HEK293 (cell line): ENCODE measurements at regions not wholly inside any gene's neighbourhood (a gene's known extent, or its start where the extent isn't known, plus 50 kb on each side); places are given as distances from the start of the nearest gene placed in this dataset.

Source experiments
- CTCF ChIA-PET: fragments of 350-600 bp; formaldehyde crosslinking; extraction: SDS; loops from one replicate; lab custom pipeline; 2021; ENCODE audit warnings: antibody characterized with exemption; lab: Yijun Ruan, JAX
- POLR2A ChIA-PET: fragments of 300-600 bp; formaldehyde crosslinking; extraction: SDS; loops from one replicate; lab custom pipeline; 2020; ENCODE audit warnings: antibody characterized with exemption, inconsistent platforms; lab: Yijun Ruan, JAX
- H3K27ac ChIP-seq: fragments of 200-500 bp; sonication (Bioruptor generic); 2 replicates; pipeline ENCODE4 v1.5.1; 2014; ENCODE audit warnings: low read depth, low read length, control low read depth, inconsistent platforms; ENCODE audit errors: extremely low read depth
- H3K36me3 ChIP-seq, 2 experiments: fragments of 200-500 bp in 1 of 2; sonication (Bioruptor generic) in 1 of 2; 1 replicate in 1 of 2; 2 replicates in 1 of 2; pipeline ENCODE4 v1.5.1; 2014 to 2017; ENCODE audit warnings: inconsistent platforms in 2 of 2, low read length in 2 of 2; ENCODE audit not compliant: control insufficient read depth in 2 of 2, insufficient read depth in 1 of 2
- H3K4me1 ChIP-seq: fragments of 200-500 bp; sonication (Bioruptor generic); 2 replicates; pipeline ENCODE4 v1.5.1; 2014; ENCODE audit warnings: mild to moderate bottlenecking, low read length, inconsistent platforms; ENCODE audit not compliant: control insufficient read depth, insufficient read depth
- H3K4me3 ChIP-seq: 2 replicates; pipeline ENCODE4 v1.5.1; 2011; ENCODE audit warnings: low read depth, mild to moderate bottlenecking, control low read depth, low read length, moderate library complexity
- H3K9me3 ChIP-seq: fragments of 200-500 bp; sonication (Bioruptor generic); 2 replicates; pipeline ENCODE4 v1.5.1; 2014; ENCODE audit warnings: low read depth, low read length, inconsistent platforms; ENCODE audit not compliant: control insufficient read depth, insufficient read depth
- GLI2 ChIP-seq: fragments of 450-650 bp; formaldehyde crosslinking; IDR thresholded peaks from 2 replicates; pipeline ENCODE4; 2017; ENCODE audit warnings: missing biosample characterization, missing genetic modification characterization, low read depth, borderline replicate concordance
- IKZF3 ChIP-seq: fragments of 450-650 bp; IDR thresholded peaks from 2 replicates; pipeline ENCODE4 v1.5.0; 2018; ENCODE audit warnings: missing biosample characterization, mild to moderate bottlenecking, missing genetic modification characterization, moderate library complexity
- KLF16 ChIP-seq: fragments of 450-650 bp; formaldehyde crosslinking; IDR thresholded peaks from 2 replicates; pipeline ENCODE4 v1.5.1; 2017; ENCODE audit warnings: missing biosample characterization, missing genetic modification characterization
- PRDM10 ChIP-seq: fragments of 450-650 bp; formaldehyde crosslinking; IDR thresholded peaks from 2 replicates; pipeline ENCODE4 v1.5.1; 2016; ENCODE audit warnings: missing biosample characterization, missing genetic modification characterization
- REST ChIP-seq: fragments of 450-650 bp; formaldehyde crosslinking; IDR thresholded peaks from 2 replicates; pipeline ENCODE4 v1.5.1; 2016; ENCODE audit warnings: missing biosample characterization, missing genetic modification characterization
- SALL2 ChIP-seq: fragments of 450-650 bp; formaldehyde crosslinking; IDR thresholded peaks from 2 replicates; pipeline ENCODE4 v1.5.0; 2017; ENCODE audit warnings: missing biosample characterization, mild to moderate bottlenecking, missing genetic modification characterization, borderline replicate concordance
- SP3 ChIP-seq: fragments of 450-650 bp; formaldehyde crosslinking; IDR thresholded peaks from 2 replicates; pipeline ENCODE4 v1.5.1; 2016; ENCODE audit warnings: missing biosample characterization, missing genetic modification characterization
- ZFP41 ChIP-seq: fragments of 450-650 bp; formaldehyde crosslinking; IDR thresholded peaks from 2 replicates; pipeline ENCODE4 v1.5.1; 2016; ENCODE audit warnings: missing biosample characterization, missing genetic modification characterization, borderline replicate concordance
- ZNF214 ChIP-seq: fragments of 450-650 bp; formaldehyde crosslinking; IDR thresholded peaks from 2 replicates; pipeline ENCODE4 v1.5.1; 2017; ENCODE audit warnings: missing biosample characterization, mild to moderate bottlenecking, missing genetic modification characterization, borderline replicate concordance
- ZNF274 ChIP-seq, 2 experiments: fragments of 200-500 bp in 1 of 2; fragments of 450-650 bp in 1 of 2; sonication (Bioruptor generic) in 1 of 2; formaldehyde crosslinking in 1 of 2; IDR thresholded peaks; 2 replicates each; pipeline versions ENCODE4 v1.5.1 to v1.6.1; 2014 to 2016; ENCODE audit warnings: borderline replicate concordance in 1 of 2, inconsistent platforms in 1 of 2, low read length in 1 of 2, missing biosample characterization in 1 of 2, missing genetic modification characterization in 1 of 2
- ZNF302 ChIP-seq: fragments of 450-650 bp; formaldehyde crosslinking; IDR thresholded peaks from 2 replicates; pipeline ENCODE4 v1.5.1; 2016; ENCODE audit warnings: missing biosample characterization, missing genetic modification characterization, low read depth
- ZNF350 ChIP-seq: fragments of 450-650 bp; formaldehyde crosslinking; IDR thresholded peaks from 2 replicates; pipeline ENCODE4 v1.5.0; 2017; ENCODE audit warnings: missing biosample characterization, mild to moderate bottlenecking, missing genetic modification characterization
- ZNF449 ChIP-seq: fragments of 450-650 bp; formaldehyde crosslinking; IDR thresholded peaks from 2 replicates; pipeline ENCODE4 v1.5.1; 2017; ENCODE audit warnings: missing biosample characterization, mild to moderate bottlenecking, missing genetic modification characterization, moderate library complexity
- ZNF473 ChIP-seq: fragments of 450-650 bp; formaldehyde crosslinking; IDR thresholded peaks from 2 replicates; pipeline ENCODE4 v1.5.1; 2017; ENCODE audit warnings: missing biosample characterization, missing genetic modification characterization
- ZNF621 ChIP-seq: fragments of 450-650 bp; formaldehyde crosslinking; IDR thresholded peaks from 2 replicates; pipeline ENCODE4 v1.5.1; 2017; ENCODE audit warnings: missing biosample characterization, missing genetic modification characterization
- ZNF843 ChIP-seq: fragments of 450-650 bp; formaldehyde crosslinking; IDR thresholded peaks from 2 replicates; pipeline ENCODE4 v1.5.1; 2016; ENCODE audit warnings: missing biosample characterization, missing genetic modification characterization

- POLR2A ChIA-PET, result interaction anchor here (0.5 kb wide), 1 partner anchor 10 kb away, joined by 6 read pairs; no protein-coding TSS in a partner anchor
- TF ChIP-seq KLF16 (tag by site-specific recombination), result no peak
- TF ChIP-seq SP3, result no peak
- no peak for TF ChIP-seq IKZF3 (tag by site-specific recombination)
- no peak for TF ChIP-seq ZNF274 (IDR thresholded peaks at IDR 0.05; ENCODE audit: low read length)
- no peak for TF ChIP-seq ZNF274 (tag by site-specific recombination; IDR thresholded peaks at IDR 0.05; ENCODE audit: borderline replicate concordance)
- TF ChIP-seq ZNF449 (tag by site-specific recombination), result no peak
- TF ChIP-seq REST, result no peak
- no peak for TF ChIP-seq ZNF350 (tag by site-specific recombination)
- TF ChIP-seq ZNF843 (tag by site-specific recombination), result no peak
- TF ChIP-seq PRDM10 (tag by site-specific recombination), result no peak
- TF ChIP-seq ZFP41 (tag by site-specific recombination), result no peak
- no peak for TF ChIP-seq ZNF473 (tag by site-specific recombination)
- TF ChIP-seq ZNF302 (tag by site-specific recombination), result no peak
- no peak for TF ChIP-seq ZNF621 (tag by site-specific recombination)
- no peak for TF ChIP-seq SALL2 (tag by site-specific recombination)
- no peak for TF ChIP-seq ZNF214 (tag by site-specific recombination)
- no peak for TF ChIP-seq GLI2 (tag by site-specific recombination)
- TF ChIP-seq, all 188 proteins: peak for 0
- CTCF ChIA-PET, result no interaction called here
- no peak overlapping the region for H3K4me3 ChIP-seq
- no peaks in the 10 kb centered on the region for H3K9me3 ChIP-seq
- no peak overlapping the region for H3K27ac ChIP-seq
- no peaks in the 10 kb centered on the region for H3K36me3 ChIP-seq
- H3K4me1 ChIP-seq, result no peaks in the 10 kb centered on the region
Observed at GRCh38 chr15:62637950-62638619, 404.5 kb upstream of the TPM1 start.
